ENCODE measurements at regions not wholly inside any gene's neighbourhood (a gene's known extent, or its start where the extent isn't known, plus 50 kb on each side); places are given as distances from the start of the nearest gene placed in this dataset.

- DNase-seq (ENCODE audit: low spot score in 2 of 2): no peak
- no peak overlapping the region for H3K27ac ChIP-seq
- H3K36me3 ChIP-seq: no peaks in the 10 kb centered on the region
- H3K27me3 ChIP-seq: no peaks in the 10 kb centered on the region
- no peaks in the 10 kb centered on the region for H3K4me1 ChIP-seq
- intact Hi-C loops (cut with DNase I; ENCODE audit: low total_unique reads): no loop called here
- no peaks in the 10 kb centered on the region for H3K9me3 ChIP-seq
- H3K4me3 ChIP-seq: no peak overlapping the region
- TF ChIP-seq, protein P1, sequence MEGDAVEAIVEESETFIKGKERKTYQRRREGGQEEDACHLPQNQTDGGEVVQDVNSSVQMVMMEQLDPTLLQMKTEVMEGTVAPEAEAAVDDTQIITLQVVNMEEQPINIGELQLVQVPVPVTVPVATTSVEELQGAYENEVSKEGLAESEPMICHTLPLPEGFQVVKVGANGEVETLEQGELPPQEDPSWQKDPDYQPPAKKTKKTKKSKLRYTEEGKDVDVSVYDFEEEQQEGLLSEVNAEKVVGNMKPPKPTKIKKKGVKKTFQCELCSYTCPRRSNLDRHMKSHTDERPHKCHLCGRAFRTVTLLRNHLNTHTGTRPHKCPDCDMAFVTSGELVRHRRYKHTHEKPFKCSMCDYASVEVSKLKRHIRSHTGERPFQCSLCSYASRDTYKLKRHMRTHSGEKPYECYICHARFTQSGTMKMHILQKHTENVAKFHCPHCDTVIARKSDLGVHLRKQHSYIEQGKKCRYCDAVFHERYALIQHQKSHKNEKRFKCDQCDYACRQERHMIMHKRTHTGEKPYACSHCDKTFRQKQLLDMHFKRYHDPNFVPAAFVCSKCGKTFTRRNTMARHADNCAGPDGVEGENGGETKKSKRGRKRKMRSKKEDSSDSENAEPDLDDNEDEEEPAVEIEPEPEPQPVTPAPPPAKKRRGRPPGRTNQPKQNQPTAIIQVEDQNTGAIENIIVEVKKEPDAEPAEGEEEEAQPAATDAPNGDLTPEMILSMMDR (IDR thresholded peaks at IDR 0.05): peak in 1 of 3 donors; percentile 8
- TF ChIP-seq POLR2A (IDR thresholded peaks at IDR 0.05): no peak
- TF ChIP-seq POLR2AphosphoS5 (IDR thresholded peaks at IDR 0.05): no peak
Observed at GRCh38 chr13:60627071-60627686, 230.2 kb downstream of the TDRD3 start.

Data from breast epithelium (tissue), 4 donors.